HG03342 (cell line): ENCODE measurements at regions not wholly inside any gene's neighbourhood (a gene's known extent, or its start where the extent isn't known, plus 50 kb on each side); places are given as distances from the start of the nearest gene placed in this dataset.
"Not testable (repeated sequence)": the region's sequence is repeated elsewhere in the genome, so short reads cannot be mapped to it uniquely, and the experiment has no call there.

Experiments
- ATAC-seq: cut with Tn5 transposase; IDR thresholded peaks from one replicate; pipeline ENCODE4 v1.9.1; 2021; ENCODE audit warnings: mild to moderate bottlenecking, moderate library complexity; ENCODE audit not compliant: unreplicated experiment

DNA sequence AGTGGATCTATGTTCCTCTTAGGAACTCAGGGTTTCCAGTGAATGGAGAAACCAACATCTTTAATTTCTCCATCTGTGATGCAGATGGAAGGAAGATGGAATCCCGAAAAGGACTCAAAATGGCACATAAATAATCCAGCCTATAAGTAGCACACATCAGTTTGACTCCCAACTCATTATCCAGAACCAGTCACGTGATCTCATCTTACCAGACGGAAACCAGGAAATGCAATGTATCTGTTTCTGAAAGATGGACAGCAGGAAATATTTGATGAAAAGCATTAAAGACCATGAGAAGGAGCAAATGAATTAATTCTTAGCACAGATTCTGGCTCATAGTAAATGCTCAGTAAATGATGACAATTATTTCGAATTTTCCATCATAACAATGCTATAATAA is 443.1 kb upstream of the FMR1 start:
- ATAC-seq = no peak

- ATAC-seq = peak; percentile 49
Observed at GRCh38 chrX:147476008-147476407, 435.7 kb upstream of the FMR1 start.

- no peak for ATAC-seq
Observed at GRCh38 chrX:147478899-147479298, 432.8 kb upstream of the FMR1 start.

DNA sequence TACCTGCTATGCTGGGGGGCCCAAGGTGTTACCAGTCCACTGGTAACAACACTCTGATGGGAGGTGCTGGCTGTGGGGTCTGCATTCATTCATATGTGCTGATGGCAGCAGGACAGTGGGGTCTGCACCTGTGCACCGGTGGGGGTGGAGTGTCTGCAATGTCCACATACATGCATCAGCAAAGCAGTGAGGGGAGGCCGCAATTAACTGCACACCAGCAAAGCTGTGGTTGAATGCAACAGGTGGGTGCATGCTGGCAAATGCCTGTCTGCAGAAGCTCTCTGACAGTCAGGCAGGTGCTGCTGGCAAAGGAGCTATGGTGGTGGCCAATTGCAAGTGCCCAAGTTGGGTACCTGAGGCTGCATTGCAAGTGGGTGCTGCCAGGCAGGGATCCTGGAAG is 426.5 kb upstream of the FMR1 start:
- no peak for ATAC-seq

DNA sequence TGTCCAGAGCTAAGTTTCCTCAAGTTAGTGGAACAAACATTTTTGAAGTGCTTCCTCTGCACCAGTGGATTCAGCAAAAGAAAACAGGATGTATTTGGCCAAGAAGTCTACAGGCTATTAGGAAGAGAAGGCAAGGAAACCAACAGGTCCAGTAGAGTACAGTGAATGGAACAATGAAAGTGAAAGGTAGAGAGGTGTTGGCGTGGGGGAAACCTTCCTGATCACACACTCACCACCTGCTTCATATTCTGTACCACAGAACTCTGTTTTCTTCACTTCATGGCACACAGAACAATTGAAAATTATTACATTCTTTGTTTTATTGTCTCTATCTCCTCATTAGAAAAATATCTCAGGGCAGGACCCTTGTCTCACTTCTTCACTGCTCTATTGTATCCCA is 417.4 kb upstream of the FMR1 start:
- no peak for ATAC-seq

GRCh38 chrX:147498796-147499195 is 412.9 kb upstream of the FMR1 start:
- no peak for ATAC-seq

GRCh38 chrX:147522981-147523380 is 388.7 kb upstream of the FMR1 start:
- no peak for ATAC-seq

- no peak for ATAC-seq
Observed at GRCh38 chrX:147533426-147533825, 378.3 kb upstream of the FMR1 start.

GRCh38 chrX:147537172-147537571 is 374.5 kb upstream of the FMR1 start:
- no peak for ATAC-seq

DNA sequence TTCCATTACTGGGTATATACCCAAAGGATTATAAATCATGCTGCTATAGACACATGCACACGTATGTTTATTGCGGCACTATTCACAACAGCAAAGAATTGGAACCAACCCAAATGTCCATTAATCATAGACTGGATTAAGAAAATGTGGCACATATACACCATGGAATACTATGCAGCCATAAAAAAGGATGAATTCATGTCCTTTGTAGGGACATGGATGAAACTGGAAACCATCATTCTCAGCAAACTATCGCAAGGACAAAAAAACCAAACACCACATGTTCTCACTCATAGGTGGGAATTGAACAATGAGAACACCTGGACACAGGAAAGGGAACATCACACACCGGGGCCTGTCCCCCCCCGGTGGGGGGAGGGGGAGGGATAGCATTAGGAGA is 363.7 kb upstream of the FMR1 start:
- ATAC-seq = not testable (repeated sequence)

DNA sequence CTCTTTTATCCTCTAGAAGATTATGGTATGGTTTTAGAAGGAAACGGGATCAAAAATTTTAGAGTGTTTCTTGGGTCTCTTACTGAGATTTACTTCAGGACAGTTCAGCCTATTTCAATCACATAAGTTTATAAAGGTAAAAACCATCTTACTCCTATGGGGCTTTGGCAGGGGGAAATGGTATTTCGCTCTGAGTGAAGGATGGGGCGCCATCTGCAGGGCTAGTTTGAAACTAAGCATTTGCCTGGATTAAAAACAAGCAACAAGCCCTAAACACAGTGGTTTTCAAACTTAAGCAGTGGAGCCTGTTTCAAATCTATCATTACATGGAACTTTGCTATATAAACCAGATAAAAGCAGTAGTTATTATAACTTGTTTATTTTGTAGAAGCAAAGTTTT is 361.5 kb upstream of the FMR1 start:
- ATAC-seq = no peak

GRCh38 chrX:147559191-147559590 is 352.5 kb upstream of the FMR1 start:
- no peak for ATAC-seq

DNA sequence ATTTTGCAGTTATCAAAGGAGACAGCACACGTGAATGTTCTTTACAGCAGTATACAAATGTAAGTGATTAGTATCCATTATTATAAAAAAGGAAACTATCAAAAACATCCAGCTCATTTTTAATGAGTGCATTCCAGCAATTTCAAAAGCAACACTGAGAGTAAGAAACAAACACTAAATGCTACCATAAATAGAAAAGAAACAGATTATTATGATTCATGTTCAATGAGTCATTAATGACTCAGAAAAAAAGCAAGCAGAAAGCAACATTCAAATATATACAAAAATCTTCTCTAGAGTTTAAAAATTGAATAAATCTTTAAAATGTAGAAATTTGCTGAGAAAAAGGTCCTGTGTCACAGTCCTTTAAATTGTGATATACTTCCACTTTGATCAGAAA is 346.5 kb upstream of the FMR1 start:
- ATAC-seq = no peak

GRCh38 chrX:147570483-147570882 is 341.2 kb upstream of the FMR1 start:
- no peak for ATAC-seq

GRCh38 chrX:147573266-147573665 is 338.5 kb upstream of the FMR1 start:
- no peak for ATAC-seq

- ATAC-seq = no peak
Observed at GRCh38 chrX:147602176-147602696, 309.5 kb upstream of the FMR1 start.

DNA sequence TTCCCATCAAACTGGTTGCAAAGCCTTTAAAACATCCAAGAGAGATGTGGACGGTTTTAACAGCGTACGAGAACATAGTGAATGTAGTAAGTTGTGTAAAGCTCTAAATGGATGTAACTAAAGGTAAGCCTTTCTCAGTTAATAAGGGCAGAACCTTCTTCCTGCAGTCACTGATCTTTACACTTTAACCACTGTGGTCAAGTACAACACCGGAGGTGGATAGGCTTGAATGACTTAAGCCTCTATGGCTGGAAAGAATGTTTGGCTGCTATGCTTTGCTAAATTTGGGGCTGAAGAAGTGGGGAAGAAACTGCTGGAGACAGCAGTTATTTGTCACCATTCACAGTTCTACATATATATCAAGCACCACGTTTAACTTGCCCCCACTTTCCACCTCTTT is 285.1 kb upstream of the FMR1 start:
- ATAC-seq = no peak

- ATAC-seq = no peak
Observed at GRCh38 chrX:147635186-147635585, 276.5 kb upstream of the FMR1 start.

DNA sequence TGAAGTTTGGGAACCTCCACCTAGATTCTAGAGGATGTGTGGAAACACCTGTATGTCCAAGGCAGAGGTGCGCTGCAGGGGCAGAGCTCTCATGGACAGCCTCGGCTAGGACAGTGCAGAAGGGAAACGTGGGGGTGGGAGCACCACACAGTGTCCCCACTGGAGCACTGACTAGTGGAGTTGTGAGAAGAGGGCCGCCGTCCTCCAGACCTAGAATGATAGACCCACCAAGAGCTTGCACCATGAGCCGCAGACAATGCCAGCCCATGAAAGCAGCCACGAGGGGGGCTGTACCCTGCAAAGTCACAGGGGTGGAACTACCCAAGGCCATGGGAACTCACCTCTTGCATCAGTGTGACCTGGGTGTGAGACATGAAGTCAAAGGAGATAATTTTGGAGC is 274.5 kb upstream of the FMR1 start:
- no peak for ATAC-seq

- no peak for ATAC-seq
Observed at GRCh38 chrX:147646949-147647723, 264.6 kb upstream of the FMR1 start.

DNA sequence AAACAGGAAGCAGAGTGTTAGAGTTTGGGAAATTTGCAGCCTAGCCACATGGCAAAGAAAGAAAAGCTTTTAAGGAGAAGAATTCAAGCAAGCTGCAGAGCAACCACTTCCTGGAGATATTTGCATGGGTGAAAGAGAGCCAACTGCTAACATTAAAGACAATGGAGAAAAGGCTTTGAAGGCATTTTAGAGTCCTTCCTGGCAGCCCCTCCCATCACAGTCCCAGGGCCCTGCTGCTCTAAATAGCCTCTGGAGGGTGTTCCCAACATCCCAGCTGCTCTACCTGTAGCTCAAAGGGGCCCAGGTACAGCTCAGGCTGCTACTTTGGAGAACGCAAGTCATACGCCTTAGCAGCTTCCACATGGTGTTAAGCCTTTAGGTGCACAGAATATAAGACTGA is 235.9 kb upstream of the FMR1 start:
- ATAC-seq = no peak

DNA sequence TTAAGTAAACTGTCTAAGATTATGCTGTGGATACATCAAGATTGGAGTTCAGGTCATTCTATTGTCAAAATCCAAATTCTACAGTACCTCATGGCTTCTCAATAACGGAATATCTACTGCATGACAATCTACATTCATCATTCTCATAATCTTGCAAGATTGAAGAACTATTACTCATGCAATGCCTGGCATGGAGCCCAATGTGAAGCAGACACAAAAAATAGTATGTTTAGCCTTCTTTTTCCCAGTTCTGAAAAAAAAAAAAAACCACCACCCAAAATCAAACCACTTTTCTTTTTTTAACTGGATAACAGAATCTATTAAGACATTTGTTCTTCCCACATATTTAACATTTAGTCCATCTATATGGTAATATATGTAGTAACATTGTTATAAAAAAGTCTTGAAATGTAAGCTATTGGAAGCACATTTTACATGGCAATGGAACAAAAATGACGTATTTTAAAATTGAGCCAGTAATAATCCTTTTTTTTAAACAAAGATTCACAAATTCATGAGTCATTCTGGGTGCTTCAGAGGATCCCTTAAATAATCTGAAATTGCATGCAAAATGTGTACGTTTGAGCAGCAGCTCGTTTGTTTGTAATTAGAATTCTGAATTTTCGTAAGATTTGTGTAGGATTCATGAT is 232.2 kb upstream of the FMR1 start:
- no peak for ATAC-seq
